Omental fat pad (tissue), 3 donors: ENCODE measurements at regions not wholly inside any gene's neighbourhood (a gene's known extent, or its start where the extent isn't known, plus 50 kb on each side); places are given as distances from the start of the nearest gene placed in this dataset.

Source experiments
- ATAC-seq: fragments of 150-250 bp; one replicate; pipeline ENCODE4 v1.9.1; 2016; ENCODE audit warnings: mild to moderate bottlenecking, moderate library complexity; ENCODE audit not compliant: low FRiP score
- DNase-seq: peaks from one replicate; pipeline ENCODE4 v3.0.0-alpha.2; 2019; ENCODE audit warnings: low spot score
- CTCF ChIP-seq, 3 donors: fragments of 450-650 bp; IDR thresholded peaks; one replicate each; pipeline ENCODE4 v1.5.1; 2016 to 2017; ENCODE audit warnings: antibody characterized with exemption in 3 of 3, mild to moderate bottlenecking in 3 of 3, moderate library complexity in 2 of 3

GRCh38 chr5:105304859-105305258 lies 1742.3 kb upstream of the NUDT12 start:
- ATAC-seq (no peak), DNase-seq (no peak)
- no peak for TF ChIP-seq CTCF (IDR thresholded peaks at IDR 0.05)

GRCh38 chr5:105288946-105289345 lies 1726.4 kb upstream of the NUDT12 start:
- no peak for ATAC-seq
- no peak for DNase-seq
- no peak for TF ChIP-seq CTCF (IDR thresholded peaks at IDR 0.05)

GRCh38 chr5:105283134-105283533 lies 1720.5 kb upstream of the NUDT12 start:
- ATAC-seq, result no peak
- DNase-seq, result no peak
- TF ChIP-seq CTCF (IDR thresholded peaks at IDR 0.05), result no peak

GRCh38 chr5:105274079-105274478 lies 1711.5 kb upstream of the NUDT12 start:
- no peak for TF ChIP-seq CTCF (IDR thresholded peaks at IDR 0.05)
- ATAC-seq, result no peak
- no peak for DNase-seq

GRCh38 chr5:105263515-105263914 lies 1700.9 kb upstream of the NUDT12 start:
- TF ChIP-seq CTCF (IDR thresholded peaks at IDR 0.05), result no peak
- no peak for DNase-seq
- ATAC-seq, result no peak

GRCh38 chr5:105259581-105260217 lies 1697.1 kb upstream of the NUDT12 start:
- ATAC-seq, result no peak
- DNase-seq, result no peak
- no peak for TF ChIP-seq CTCF (IDR thresholded peaks at IDR 0.05)

GRCh38 chr5:105238561-105238960 lies 1676.0 kb upstream of the NUDT12 start:
- ATAC-seq, result no peak
- DNase-seq, result no peak
- no peak for TF ChIP-seq CTCF (IDR thresholded peaks at IDR 0.05)
